GM12878 (cell line): ENCODE measurements at regions not wholly inside any gene's neighbourhood (a gene's known extent, or its start where the extent isn't known, plus 50 kb on each side); places are given as distances from the start of the nearest gene placed in this dataset.

ENCODE experiments used
- ATAC-seq: fragments of 200-7000 bp; cut with Tn5 transposase; 3 replicates; pipeline ENCODE4 v1.9.1; 2020; ENCODE audit warnings: mild to moderate bottlenecking, moderate library complexity
- BruUV-seq: library from RNA; stranded (reverse); fragments of 400-500 nt; replicated peaks from 2 replicates; lab custom pipeline; 2021; lab: Mats Ljungman, UMichigan
- CTCF ChIA-PET: fragments of 300-600 bp; sonication (Branson Sonifier 250); formaldehyde crosslinking; extraction: SDS; loops from one replicate; lab custom pipeline; 2021; ENCODE audit warnings: inconsistent platforms; lab: Yijun Ruan, JAX
- POLR2A ChIA-PET: fragments of 350-600 bp; formaldehyde crosslinking; extraction: SDS; loops from one replicate; lab custom pipeline; 2021; ENCODE audit warnings: inconsistent platforms; lab: Charles Lee
- RAD21 ChIA-PET: fragments of 300-600 bp; sonication (Branson Sonifier 250); formaldehyde crosslinking; loops from one replicate; lab custom pipeline; 2023; ENCODE audit warnings: antibody characterized with exemption; ENCODE audit not compliant: unreplicated experiment; lab: Charles Lee
- SMC1A ChIA-PET: fragments of 300-600 bp; sonication (Branson Sonifier 250); formaldehyde crosslinking; loops from one replicate; lab custom pipeline; 2023; ENCODE audit not compliant: unreplicated experiment, uncharacterized antibody; lab: Charles Lee
- DNase-seq: peaks from one replicate; pipeline ENCODE4 v3.0.0-alpha.2; 2011; ENCODE audit warnings: low read depth, low spot score
- FAIRE-seq: peaks from 3 replicates; lab custom pipeline; 2011; peaks lifted over from hg19 to GRCh38; lab: Jason Lieb, UNC
- H2AFZ ChIP-seq: 2 replicates; pipeline ENCODE4 v1.6.0; 2011; ENCODE audit warnings: low read depth, low read length, control low read depth; ENCODE audit not compliant: control insufficient read depth
- H3K27ac ChIP-seq: 2 replicates; pipeline ENCODE4 v1.5.1; 2011; ENCODE audit warnings: control low read depth; ENCODE audit not compliant: control insufficient read depth, insufficient read depth
- H3K27me3 ChIP-seq, 2 experiments: replicated peaks in 1 of 2; 2 replicates each; pipeline versions ENCODE4 v1.6.0 to v1.6.1; 2011; ENCODE audit warnings: low read length in 1 of 2; ENCODE audit not compliant: control insufficient read depth in 2 of 2, insufficient read depth in 2 of 2
- H3K36me3 ChIP-seq, 2 experiments: 2 replicates each; pipeline ENCODE4 v1.5.1; 2011; ENCODE audit warnings: low read length in 1 of 2; ENCODE audit not compliant: control insufficient read depth in 2 of 2, insufficient read depth in 2 of 2
- H3K4me1 ChIP-seq: 2 replicates; pipeline ENCODE4 v1.6.1; 2011; ENCODE audit warnings: mild to moderate bottlenecking, low read length, moderate library complexity, mixed read lengths; ENCODE audit not compliant: control insufficient read depth, insufficient read depth
- H3K4me2 ChIP-seq: 2 replicates; pipeline ENCODE4 v1.6.0; 2011; ENCODE audit warnings: control low read depth; ENCODE audit not compliant: control insufficient read depth, insufficient read depth
- H3K4me3 ChIP-seq: fragments of 200-600 bp; sonication (generic); 2 replicates; pipeline ENCODE4 v1.5.1; 2016
- H3K79me2 ChIP-seq: 2 replicates; pipeline ENCODE4 v1.6.0; 2011; ENCODE audit warnings: low read length; ENCODE audit not compliant: control insufficient read depth, insufficient read depth
- H3K9ac ChIP-seq: 2 replicates; pipeline ENCODE4 v1.8.0; 2011; ENCODE audit warnings: low read length, control low read depth, mixed read lengths; ENCODE audit not compliant: control insufficient read depth, insufficient read depth
- H3K9me3 ChIP-seq: replicated peaks from 3 replicates; pipeline ENCODE4 v1.5.1; 2011; ENCODE audit warnings: mild to moderate bottlenecking, low read length; ENCODE audit not compliant: control insufficient read depth, insufficient read depth
- H4K20me1 ChIP-seq: 2 replicates; pipeline ENCODE4 v1.6.0; 2011; ENCODE audit not compliant: control insufficient read depth, insufficient read depth
- CREB1 ChIP-seq: IDR thresholded peaks from 2 replicates; pipeline ENCODE4 v1.6.1; 2012; ENCODE audit warnings: low read depth, mild to moderate bottlenecking, inconsistent platforms
- IKZF1 ChIP-seq: fragments of 450-650 bp; conservative IDR thresholded peaks from 2 replicates; pipeline ENCODE4 v1.6.1; 2017; ENCODE audit warnings: antibody characterized with exemption, mild to moderate bottlenecking
- IKZF2 ChIP-seq, 2 experiments: fragments of 450-650 bp; IDR thresholded peaks; 2 replicates each; pipeline ENCODE4 v1.6.1; 2017; ENCODE audit warnings: mild to moderate bottlenecking in 2 of 2, moderate library complexity in 2 of 2
- KDM1A ChIP-seq: fragments of 200-600 bp; sonication (generic); IDR thresholded peaks from 2 replicates; pipeline ENCODE4 v1.6.1; 2016; ENCODE audit warnings: borderline replicate concordance
- LARP7 ChIP-seq: fragments of 450-650 bp; IDR thresholded peaks from 2 replicates; pipeline ENCODE4 v1.6.1; 2017; ENCODE audit warnings: mild to moderate bottlenecking
- NBN ChIP-seq: fragments of 450-650 bp; IDR thresholded peaks from 2 replicates; pipeline ENCODE4 v1.6.1; 2016
- NFYB ChIP-seq: IDR thresholded peaks from 2 replicates; pipeline ENCODE4 v1.6.1; 2011; ENCODE audit warnings: low read depth, mild to moderate bottlenecking, low read length, improper control_type of control experiment, moderate library complexity; ENCODE audit not compliant: insufficient read depth
- NR2C1 ChIP-seq: fragments of 450-650 bp; IDR thresholded peaks from 2 replicates; pipeline ENCODE4 v1.6.1; 2017; ENCODE audit warnings: antibody characterized with exemption, mild to moderate bottlenecking, moderate library complexity
- PAX8 ChIP-seq: fragments of 450-650 bp; IDR thresholded peaks from 2 replicates; pipeline ENCODE4 v1.6.1; 2017; ENCODE audit warnings: mild to moderate bottlenecking, moderate library complexity
- SMAD1 ChIP-seq: fragments of 450-650 bp; IDR thresholded peaks from 2 replicates; pipeline ENCODE4 v1.6.1; 2018; ENCODE audit warnings: mild to moderate bottlenecking, low read depth; ENCODE audit not compliant: partially characterized antibody
- SREBF2 ChIP-seq: IDR thresholded peaks from 2 replicates; pipeline ENCODE4 v1.6.1; 2012; ENCODE audit warnings: mild to moderate bottlenecking, low read length
- in situ Hi-C: fragments of 300-500 bp; cut with MboI; formaldehyde crosslinking; loops from 9 replicates; pipeline ENCODE4 v1.14.3; 2018; ENCODE audit warnings: mixed read lengths
- intact Hi-C: fragments of 100-400 bp; cut with micrococcal nuclease; formaldehyde crosslinking; loops from one replicate; pipeline ENCODE4 v1.14.2; 2022; ENCODE audit not compliant: unreplicated experiment
- TF ChIP-seq, protein P1 (sequence below): fragments of 450-650 bp; IDR thresholded peaks from 2 replicates; pipeline ENCODE4 v1.6.1; 2017; ENCODE audit warnings: mild to moderate bottlenecking
- TF ChIP-seq, protein P2 (sequence below): fragments of 450-650 bp; IDR thresholded peaks from 2 replicates; pipeline ENCODE4 v1.6.1; 2017; ENCODE audit warnings: mild to moderate bottlenecking, moderate library complexity

DNA sequence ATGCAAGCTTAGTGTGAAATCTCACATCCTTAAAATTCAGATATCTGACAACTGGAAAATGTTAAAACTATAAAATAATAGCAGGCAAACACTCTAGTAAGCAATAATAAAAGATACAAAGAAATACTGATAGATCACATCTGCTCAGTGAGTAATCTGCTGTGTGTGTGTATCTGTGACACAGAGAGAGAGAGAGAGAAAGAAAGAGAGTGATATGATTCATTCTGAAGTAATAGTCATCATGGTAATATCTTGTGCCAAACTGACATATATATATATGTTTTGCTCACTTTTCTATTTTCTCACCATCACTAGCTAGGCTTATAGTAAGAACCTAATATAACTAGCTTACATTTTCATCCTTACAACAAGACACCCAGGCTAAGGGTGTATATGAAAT, 288.0 kb upstream of the SLITRK6 start (continued):
- TF ChIP-seq, protein P1, sequence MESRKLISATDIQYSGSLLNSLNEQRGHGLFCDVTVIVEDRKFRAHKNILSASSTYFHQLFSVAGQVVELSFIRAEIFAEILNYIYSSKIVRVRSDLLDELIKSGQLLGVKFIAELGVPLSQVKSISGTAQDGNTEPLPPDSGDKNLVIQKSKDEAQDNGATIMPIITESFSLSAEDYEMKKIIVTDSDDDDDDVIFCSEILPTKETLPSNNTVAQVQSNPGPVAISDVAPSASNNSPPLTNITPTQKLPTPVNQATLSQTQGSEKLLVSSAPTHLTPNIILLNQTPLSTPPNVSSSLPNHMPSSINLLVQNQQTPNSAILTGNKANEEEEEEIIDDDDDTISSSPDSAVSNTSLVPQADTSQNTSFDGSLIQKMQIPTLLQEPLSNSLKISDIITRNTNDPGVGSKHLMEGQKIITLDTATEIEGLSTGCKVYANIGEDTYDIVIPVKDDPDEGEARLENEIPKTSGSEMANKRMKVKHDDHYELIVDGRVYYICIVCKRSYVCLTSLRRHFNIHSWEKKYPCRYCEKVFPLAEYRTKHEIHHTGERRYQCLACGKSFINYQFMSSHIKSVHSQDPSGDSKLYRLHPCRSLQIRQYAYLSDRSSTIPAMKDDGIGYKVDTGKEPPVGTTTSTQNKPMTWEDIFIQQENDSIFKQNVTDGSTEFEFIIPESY: no peak

DNA sequence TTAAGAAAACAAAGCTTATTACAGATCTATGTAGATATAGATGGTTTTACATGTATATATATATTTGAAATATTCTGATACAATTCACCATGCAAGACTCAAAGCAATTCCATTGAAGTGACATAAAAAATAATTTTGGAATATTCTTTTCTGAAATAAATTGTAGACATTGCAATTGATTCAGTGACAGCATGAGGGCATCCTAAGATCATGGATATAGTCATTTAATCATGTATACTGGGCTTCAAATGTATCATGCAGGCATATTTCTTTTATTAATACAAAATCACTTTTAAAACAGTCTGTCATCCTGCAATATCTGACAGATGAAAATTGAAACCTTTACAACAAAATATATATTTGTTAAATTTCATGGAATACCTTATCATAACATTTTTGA, 286.7 kb upstream of the SLITRK6 start:
- in situ Hi-C loops: no loop called here

DNA sequence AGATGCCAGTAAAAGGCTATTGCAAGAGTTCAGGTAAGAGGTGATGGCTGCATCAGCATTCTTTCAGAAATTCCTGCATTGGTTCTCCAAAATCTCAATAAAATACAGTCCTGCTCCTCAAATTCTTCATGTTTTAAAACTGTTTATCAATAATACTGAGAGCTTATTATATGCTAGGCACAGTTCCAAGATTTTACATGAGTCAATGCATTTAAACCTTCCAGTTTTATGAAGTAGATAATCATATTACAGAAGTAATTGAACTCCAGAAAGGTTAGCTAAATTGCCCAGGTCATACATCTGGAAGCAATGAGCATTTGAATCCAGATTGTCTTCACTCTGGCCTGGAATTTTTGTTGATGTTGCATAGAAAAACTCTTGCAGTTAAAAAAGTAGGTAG, 282.9 kb upstream of the SLITRK6 start:
- DNase-seq (no peak), ATAC-seq (no peak), FAIRE-seq (no peak)
- Histone ChIP-seq H3K9ac (no peak overlapping the region), H3K9me3 (no peaks in the 10 kb centered on the region), H3K36me3 (no peaks in the 10 kb centered on the region), H3K4me3 (no peak overlapping the region), H3K79me2 (no peaks in the 10 kb centered on the region), H3K27me3 (no peaks in the 10 kb centered on the region), H2AFZ (no peak overlapping the region), H3K4me2 (no peak overlapping the region), H3K4me1 (no peaks in the 10 kb centered on the region), H4K20me1 (no peaks in the 10 kb centered on the region), H3K27ac (no peak overlapping the region)
- ChIA-PET RAD21 (no interaction called here), CTCF (interaction anchor here (0.7 kb wide), 1 partner anchor 456 kb away, joined by 3 read pairs; no protein-coding TSS in a partner anchor), SMC1A (interaction anchor here (0.6 kb wide), 2 partner anchors 197 to 799 kb away, joined by 3 to 4 read pairs; no protein-coding TSS in a partner anchor), POLR2A (no interaction called here)
- no TSS peak for BruUV-seq
- in situ Hi-C loops (no loop called here), intact Hi-C loops (no loop called here)
- TF ChIP-seq, protein P2, sequence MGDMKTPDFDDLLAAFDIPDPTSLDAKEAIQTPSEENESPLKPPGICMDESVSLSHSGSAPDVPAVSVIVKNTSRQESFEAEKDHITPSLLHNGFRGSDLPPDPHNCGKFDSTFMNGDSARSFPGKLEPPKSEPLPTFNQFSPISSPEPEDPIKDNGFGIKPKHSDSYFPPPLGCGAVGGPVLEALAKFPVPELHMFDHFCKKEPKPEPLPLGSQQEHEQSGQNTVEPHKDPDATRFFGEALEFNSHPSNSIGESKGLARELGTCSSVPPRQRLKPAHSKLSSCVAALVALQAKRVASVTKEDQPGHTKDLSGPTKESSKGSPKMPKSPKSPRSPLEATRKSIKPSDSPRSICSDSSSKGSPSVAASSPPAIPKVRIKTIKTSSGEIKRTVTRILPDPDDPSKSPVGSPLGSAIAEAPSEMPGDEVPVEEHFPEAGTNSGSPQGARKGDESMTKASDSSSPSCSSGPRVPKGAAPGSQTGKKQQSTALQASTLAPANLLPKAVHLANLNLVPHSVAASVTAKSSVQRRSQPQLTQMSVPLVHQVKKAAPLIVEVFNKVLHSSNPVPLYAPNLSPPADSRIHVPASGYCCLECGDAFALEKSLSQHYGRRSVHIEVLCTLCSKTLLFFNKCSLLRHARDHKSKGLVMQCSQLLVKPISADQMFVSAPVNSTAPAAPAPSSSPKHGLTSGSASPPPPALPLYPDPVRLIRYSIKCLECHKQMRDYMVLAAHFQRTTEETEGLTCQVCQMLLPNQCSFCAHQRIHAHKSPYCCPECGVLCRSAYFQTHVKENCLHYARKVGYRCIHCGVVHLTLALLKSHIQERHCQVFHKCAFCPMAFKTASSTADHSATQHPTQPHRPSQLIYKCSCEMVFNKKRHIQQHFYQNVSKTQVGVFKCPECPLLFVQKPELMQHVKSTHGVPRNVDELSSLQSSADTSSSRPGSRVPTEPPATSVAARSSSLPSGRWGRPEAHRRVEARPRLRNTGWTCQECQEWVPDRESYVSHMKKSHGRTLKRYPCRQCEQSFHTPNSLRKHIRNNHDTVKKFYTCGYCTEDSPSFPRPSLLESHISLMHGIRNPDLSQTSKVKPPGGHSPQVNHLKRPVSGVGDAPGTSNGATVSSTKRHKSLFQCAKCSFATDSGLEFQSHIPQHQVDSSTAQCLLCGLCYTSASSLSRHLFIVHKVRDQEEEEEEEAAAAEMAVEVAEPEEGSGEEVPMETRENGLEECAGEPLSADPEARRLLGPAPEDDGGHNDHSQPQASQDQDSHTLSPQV: no peak
- TF ChIP-seq SMAD1: no peak
- TF ChIP-seq IKZF2 (IDR thresholded peaks at IDR 0.05): no peak
- no peak for TF ChIP-seq NBN
- TF ChIP-seq SREBF2: no peak
- no peak for TF ChIP-seq LARP7

More for the DNA sequence above, 286.7 kb upstream of the SLITRK6 start:
- Histone ChIP-seq H3K36me3 (no peaks in the 10 kb centered on the region), H3K79me2 (no peaks in the 10 kb centered on the region), H3K4me2 (no peak overlapping the region), H4K20me1 (no peaks in the 10 kb centered on the region), H3K9me3 (no peaks in the 10 kb centered on the region), H3K4me1 (no peaks in the 10 kb centered on the region), H3K27ac (no peak overlapping the region), H3K4me3 (no peak overlapping the region), H3K9ac (no peak overlapping the region), H3K27me3 (no peaks in the 10 kb centered on the region), H2AFZ (no peak overlapping the region)
- no peak for ATAC-seq
- FAIRE-seq: no peak
- SMC1A ChIA-PET: no interaction called here
- CTCF ChIA-PET: no interaction called here
- intact Hi-C loops: no loop called here
- TF ChIP-seq NR2C1 (no peak), KDM1A (no peak), CREB1 (no peak), PAX8 (no peak), LARP7 (no peak), NFYB (no peak), IKZF1 (no peak)
- POLR2A ChIA-PET: no interaction called here
- RAD21 ChIA-PET: no interaction called here
- DNase-seq: no peak
- BruUV-seq: no TSS peak
